Body of pancreas (tissue), 4 donors: ENCODE measurements at regions not wholly inside any gene's neighbourhood (a gene's known extent, or its start where the extent isn't known, plus 50 kb on each side); places are given as distances from the start of the nearest gene placed in this dataset.
A peak's percentile ranks its signal among the peaks of the same experiment; 100 is the strongest.

Source experiments
- CTCF ChIP-seq, 7 experiments: fragments of 450-650 bp in 4 of 7; fragments of 200-600 bp in 3 of 7; sonication (generic) in 3 of 7; IDR thresholded peaks; one replicate each; pipeline ENCODE4 v1.5.1; 2016 to 2019; ENCODE audit warnings: antibody characterized with exemption in 7 of 7
- POLR2A ChIP-seq, 3 donors: fragments of 450-650 bp; IDR thresholded peaks; one replicate each; pipeline ENCODE4 v1.6.1; 2016; ENCODE audit warnings: antibody characterized with exemption in 3 of 3, mild to moderate bottlenecking in 2 of 3

- TF ChIP-seq CTCF (IDR thresholded peaks at IDR 0.05) (peak in 1 of 7 experiments; percentile 9), POLR2A (IDR thresholded peaks at IDR 0.05) (peak in 2 of 3 donors; percentile 38 to 51)
Observed at GRCh38 chr6:26249957-26250697, 114.9 kb upstream of the BTN3A2 start.
